IMR-90 (cell line): ENCODE measurements at regions not wholly inside any gene's neighbourhood (a gene's known extent, or its start where the extent isn't known, plus 50 kb on each side); places are given as distances from the start of the nearest gene placed in this dataset.

ENCODE experiments used
- MAZ ChIP-seq: IDR thresholded peaks from 2 replicates; pipeline ENCODE4 v1.6.1; 2012; ENCODE audit warnings: low read depth, mild to moderate bottlenecking, low read length, improper control_type of control experiment, moderate library complexity, borderline replicate concordance
- POLR2A ChIP-seq: IDR thresholded peaks from 2 replicates; pipeline ENCODE4 v1.6.1; 2012; ENCODE audit warnings: mild to moderate bottlenecking, low read depth, low read length
- RCOR1 ChIP-seq: IDR thresholded peaks from 2 replicates; pipeline ENCODE4 v1.6.1; 2012; ENCODE audit warnings: mild to moderate bottlenecking, low read length, improper control_type of control experiment; ENCODE audit not compliant: insufficient replicate concordance
- TF ChIP-seq, protein P1 (sequence below): conservative IDR thresholded peaks from 2 replicates; pipeline ENCODE4 v1.5.1; 2012; ENCODE audit warnings: mild to moderate bottlenecking, low read depth, low read length, improper control_type of control experiment

GRCh38 chr12:91746976-91747375 is 398.7 kb downstream of the BTG1 start:
- TF ChIP-seq, protein P1, sequence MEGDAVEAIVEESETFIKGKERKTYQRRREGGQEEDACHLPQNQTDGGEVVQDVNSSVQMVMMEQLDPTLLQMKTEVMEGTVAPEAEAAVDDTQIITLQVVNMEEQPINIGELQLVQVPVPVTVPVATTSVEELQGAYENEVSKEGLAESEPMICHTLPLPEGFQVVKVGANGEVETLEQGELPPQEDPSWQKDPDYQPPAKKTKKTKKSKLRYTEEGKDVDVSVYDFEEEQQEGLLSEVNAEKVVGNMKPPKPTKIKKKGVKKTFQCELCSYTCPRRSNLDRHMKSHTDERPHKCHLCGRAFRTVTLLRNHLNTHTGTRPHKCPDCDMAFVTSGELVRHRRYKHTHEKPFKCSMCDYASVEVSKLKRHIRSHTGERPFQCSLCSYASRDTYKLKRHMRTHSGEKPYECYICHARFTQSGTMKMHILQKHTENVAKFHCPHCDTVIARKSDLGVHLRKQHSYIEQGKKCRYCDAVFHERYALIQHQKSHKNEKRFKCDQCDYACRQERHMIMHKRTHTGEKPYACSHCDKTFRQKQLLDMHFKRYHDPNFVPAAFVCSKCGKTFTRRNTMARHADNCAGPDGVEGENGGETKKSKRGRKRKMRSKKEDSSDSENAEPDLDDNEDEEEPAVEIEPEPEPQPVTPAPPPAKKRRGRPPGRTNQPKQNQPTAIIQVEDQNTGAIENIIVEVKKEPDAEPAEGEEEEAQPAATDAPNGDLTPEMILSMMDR: no peak
- TF ChIP-seq POLR2A (no peak), MAZ (no peak), RCOR1 (no peak)
